GM21619 (cell line): ENCODE measurements at regions not wholly inside any gene's neighbourhood (a gene's known extent, or its start where the extent isn't known, plus 50 kb on each side); places are given as distances from the start of the nearest gene placed in this dataset.
"Not testable (repeated sequence)": the region's sequence is repeated elsewhere in the genome, so short reads cannot be mapped to it uniquely, and the experiment has no call there.

ENCODE experiments used
- ATAC-seq: cut with Tn5 transposase; IDR thresholded peaks from one replicate; pipeline ENCODE4 v1.9.1; 2021; ENCODE audit not compliant: unreplicated experiment

DNA sequence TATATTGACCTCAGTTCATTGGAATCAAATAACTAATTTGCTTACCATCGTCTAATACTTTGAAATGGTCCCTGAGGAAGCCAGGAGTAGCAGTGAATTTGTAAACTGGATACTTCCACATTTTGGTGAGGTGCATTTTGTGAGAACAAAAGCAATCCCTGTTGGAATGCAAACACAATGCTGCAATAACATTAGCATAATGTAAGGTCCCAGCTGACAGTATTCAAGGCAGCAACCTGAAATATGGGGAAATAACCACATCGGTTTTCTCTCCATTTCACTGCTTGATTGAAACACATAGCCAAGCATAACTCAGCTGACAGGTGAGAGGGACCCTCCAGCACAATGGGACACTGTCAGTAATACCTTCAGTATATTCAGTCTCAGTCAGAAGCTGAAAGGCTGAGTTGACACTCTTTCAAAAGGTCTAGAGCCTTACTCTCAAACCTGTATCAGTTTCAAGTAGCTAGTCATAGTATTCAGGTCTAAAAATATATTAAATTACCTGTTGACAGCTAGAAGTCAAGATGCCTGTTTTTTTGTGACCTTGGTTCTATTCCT is 1311.9 kb upstream of the NRXN1 start:
- no peak for ATAC-seq

- no peak for ATAC-seq
These were observed 1311.1 kb upstream of the NRXN1 start for GRCh38 chr2:52343010-52343409.

DNA sequence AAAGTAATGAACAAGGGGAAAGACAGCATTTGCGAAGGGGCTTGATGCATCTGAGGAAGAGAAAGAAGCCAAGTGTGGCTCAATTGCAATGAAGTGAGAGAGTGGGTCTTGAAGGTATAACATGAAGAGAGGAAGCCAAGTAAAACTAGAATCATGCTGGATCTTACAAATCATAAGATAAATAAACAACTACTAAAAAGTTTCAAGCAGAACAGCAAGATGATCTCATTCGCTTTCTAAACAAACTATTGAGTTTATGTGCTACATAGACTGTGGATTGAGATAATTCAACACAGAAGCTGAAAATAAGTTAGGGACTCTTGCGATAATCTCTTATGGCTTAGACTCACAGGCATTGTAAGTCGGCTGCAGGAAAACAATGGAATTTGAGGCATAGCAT is 1310.5 kb upstream of the NRXN1 start:
- ATAC-seq: no peak

- no peak for ATAC-seq
These were observed 1309.8 kb upstream of the NRXN1 start for GRCh38 chr2:52341732-52342131.

DNA sequence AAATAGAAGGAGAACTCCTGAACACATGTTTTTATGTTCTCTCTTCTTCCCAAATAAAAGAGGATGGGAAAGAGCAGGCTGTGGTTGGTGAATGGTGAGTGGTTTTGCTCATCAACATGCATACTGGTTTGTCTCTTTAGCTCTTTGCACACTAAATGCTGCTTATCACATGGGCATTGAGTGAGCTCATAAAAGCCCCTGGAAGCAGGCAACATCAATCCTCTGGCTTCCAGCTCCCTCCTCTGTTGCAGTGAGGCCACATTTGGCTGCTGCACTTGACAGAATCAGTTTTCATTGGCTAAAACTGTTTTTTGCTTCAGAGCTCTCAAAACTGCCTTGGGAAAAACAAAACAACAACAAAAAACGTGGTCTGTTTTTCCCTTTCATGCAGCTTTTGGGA is 1308.2 kb upstream of the NRXN1 start:
- ATAC-seq: no peak

GRCh38 chr2:52337786-52338185 is 1305.9 kb upstream of the NRXN1 start:
- not testable (repeated sequence) for ATAC-seq

GRCh38 chr2:52336951-52337350 is 1305.0 kb upstream of the NRXN1 start:
- no peak for ATAC-seq

- ATAC-seq: no peak
These were observed 1303.8 kb upstream of the NRXN1 start for GRCh38 chr2:52335727-52336126.

DNA sequence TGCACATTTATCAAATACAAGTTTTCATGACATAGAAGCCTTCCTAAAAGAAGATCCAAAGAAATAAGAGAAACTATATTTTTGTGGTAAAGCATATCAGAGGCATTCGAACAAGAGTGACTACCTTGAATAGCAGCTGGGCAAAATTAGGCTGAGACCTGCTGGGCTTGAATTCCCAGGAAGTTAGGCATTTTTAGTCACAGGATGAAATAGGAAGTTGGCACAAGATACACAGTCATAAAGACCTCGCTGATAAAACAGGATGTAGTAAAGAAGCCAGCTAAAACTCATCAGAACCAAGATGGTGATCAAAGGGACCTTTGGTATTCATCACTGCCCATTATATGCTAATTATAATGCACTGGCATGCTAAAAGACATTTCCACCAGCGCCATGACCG is 1302.3 kb upstream of the NRXN1 start:
- ATAC-seq: no peak

DNA sequence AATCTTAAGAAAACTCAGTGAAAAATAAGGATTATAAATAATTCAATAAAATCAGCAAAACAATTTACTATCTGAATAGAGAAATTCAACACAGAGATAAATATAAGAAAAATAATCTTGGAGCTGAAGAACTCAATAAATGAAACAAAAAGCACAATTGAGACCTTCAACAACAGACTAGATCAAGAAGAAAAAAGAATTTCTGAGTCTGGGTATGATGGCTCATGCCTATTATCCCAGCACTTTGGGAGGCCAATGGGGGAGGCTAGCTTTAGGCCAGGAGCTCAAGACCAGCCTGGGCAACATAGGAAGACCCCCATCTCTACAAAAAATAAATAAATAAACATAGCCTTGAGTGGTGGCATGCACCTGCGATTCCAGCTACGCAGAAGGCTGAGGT is 1295.7 kb upstream of the NRXN1 start:
- no peak for ATAC-seq

DNA sequence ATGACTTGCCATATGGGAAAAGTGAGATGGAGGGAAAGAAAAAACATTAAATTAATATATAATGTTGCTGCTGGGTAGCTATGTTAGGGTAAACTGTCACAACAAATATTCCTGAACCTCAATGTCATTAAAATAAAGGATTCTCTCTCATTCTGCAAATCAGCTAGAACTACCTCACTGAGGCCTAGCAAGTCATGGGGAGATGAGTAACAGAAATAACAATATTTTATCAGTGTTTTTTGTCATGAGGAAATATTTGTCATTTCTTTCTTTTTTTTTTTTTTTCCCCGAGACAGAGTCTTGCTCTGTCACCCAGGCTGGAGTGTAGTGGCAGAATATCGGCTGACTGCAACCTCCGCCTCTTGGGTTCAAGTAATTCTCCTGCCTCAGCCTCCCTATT is 1282.3 kb upstream of the NRXN1 start:
- ATAC-seq: no peak

DNA sequence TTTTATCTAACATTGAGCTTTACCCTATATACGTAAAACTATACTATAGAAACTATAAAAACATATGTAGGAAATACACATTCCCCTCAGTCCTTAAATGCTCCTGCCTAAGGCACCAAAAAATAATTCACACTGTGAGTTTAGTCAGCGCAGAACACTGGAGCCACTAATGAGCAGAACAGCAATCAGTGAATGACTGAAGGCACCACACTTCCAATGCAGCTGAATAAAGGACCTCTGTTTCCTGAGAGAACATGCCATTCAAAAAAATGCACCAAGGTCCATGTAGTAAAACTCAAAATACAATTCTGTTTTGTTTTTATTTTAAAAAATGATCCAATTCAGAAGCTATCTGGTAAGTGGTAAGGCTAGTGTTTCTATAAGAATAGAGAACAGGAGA is 1280.6 kb upstream of the NRXN1 start:
- ATAC-seq: no peak

GRCh38 chr2:52311862-52312261 is 1279.9 kb upstream of the NRXN1 start:
- no peak for ATAC-seq

DNA sequence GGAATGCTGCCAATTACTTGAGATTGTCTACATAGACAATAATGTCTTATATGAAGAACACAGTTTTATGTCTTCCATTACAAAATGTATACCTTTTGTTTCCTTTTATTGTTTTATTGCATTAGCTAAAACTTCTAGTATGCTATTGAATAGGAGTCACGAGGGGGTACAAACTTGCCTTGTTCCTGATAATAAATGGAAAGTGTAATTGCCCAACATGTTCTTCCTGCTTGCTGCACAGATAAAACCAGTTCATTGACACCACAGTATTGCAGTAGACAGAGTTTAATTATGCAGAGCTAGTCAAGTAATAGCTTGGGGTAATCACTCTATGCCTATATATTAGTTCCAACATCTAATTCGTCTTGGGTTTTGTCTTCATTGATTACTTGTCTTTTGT is 1276.2 kb upstream of the NRXN1 start:
- no peak for ATAC-seq

DNA sequence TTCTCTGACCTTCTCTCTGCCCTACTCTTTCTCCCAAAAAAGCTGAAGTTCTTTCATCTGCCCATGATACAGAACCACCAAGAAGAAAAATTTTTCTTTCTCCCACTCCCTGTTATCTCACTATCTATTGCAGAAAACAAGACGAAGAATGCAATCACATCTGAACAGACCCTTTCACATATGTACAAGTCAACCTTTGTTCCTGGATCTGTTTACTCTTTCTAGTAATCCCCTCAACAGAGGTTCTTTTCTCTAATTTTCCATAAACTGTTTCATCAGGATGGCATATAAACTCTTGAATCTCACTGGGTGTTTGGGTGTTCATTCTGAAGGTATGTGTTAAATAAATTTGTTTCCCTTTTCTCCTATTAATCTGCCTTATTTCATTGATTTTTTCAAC is 1262.7 kb upstream of the NRXN1 start:
- no peak for ATAC-seq

DNA sequence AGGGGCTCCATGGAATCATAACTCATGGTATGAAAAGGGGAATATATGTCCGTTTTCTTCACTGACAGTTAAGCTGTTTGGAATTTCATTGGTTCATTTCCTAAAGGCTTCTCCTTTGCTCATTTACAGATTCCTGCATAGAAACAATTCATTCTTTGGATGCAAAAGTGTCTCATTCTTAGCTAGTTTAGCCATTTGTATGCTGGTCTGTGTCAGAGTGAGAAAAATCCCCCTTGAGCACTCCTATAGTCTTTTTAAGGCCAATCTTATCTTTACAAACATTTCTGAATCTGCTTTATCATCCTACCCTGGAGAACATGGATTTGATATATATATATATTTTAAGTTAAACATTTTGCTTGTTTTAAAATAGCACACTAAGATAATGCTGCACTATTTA is 1260.9 kb upstream of the NRXN1 start:
- ATAC-seq: no peak

- no peak for ATAC-seq
These were observed 1257.8 kb upstream of the NRXN1 start for GRCh38 chr2:52289741-52290140.

GRCh38 chr2:52288596-52288995 is 1256.7 kb upstream of the NRXN1 start:
- ATAC-seq: no peak

GRCh38 chr2:52269696-52270485 is 1238.0 kb upstream of the NRXN1 start:
- no peak for ATAC-seq

GRCh38 chr2:52264911-52265310 is 1233.0 kb upstream of the NRXN1 start:
- ATAC-seq: no peak

DNA sequence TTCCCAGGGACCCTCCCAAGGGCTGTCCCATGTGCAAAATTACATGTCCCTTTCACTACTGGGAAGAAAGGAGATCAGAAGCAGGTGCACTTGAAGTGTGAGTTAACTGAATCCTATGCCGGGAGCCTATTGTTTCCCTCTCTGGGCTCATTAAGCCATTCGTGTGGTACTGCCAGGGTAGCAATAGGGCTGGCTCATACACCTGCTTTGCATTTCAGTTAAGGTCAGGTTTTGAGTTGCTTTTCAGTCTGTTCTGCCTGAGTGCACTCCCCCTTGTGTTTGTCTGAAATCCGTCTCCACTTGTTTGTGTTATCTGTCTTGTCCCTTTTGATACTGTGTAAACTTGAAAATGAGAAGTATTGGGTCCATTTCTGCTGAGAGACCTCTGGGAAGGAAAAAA is 1232.6 kb upstream of the NRXN1 start:
- no peak for ATAC-seq

DNA sequence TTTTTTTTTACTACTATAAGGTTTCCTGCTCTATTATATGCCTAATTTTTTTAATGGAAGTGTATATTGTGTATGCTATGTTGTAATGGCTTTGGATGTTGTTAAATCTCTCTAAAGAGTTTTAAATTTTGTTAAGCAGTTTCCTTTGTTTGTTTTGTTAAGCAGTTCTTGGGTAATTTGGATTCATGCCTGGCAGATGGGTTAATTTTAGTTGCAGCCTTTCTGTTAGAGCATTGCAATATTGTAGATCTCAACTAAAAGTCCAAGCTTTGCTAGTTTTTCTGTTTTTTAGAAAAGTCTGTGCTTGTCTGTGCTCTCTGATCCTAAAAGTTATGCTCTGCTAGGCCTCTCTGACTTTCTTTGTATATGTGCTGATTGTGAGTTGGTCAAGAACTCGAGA is 1229.0 kb upstream of the NRXN1 start:
- ATAC-seq: no peak

DNA sequence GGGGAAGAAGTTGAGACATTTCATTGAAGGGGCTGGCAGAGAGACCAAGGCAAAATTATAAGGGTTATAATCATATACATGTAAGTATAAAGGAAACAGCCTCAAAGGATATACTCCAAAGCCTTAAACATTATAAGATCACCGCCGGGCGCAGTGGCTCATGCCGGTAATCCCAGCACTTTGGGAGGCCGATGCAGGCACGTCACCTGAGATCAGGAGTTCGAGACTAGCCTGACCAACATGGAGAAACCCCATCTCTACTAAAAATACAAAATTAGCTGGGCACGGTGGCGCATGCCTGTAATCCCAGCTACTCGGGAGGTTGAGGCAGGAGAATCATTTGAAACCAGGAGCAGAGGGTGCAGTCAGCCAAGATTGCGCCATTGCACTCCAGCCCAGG is 1227.0 kb upstream of the NRXN1 start:
- not testable (repeated sequence) for ATAC-seq
